PC-9 (cell line): ENCODE measurements at regions not wholly inside any gene's neighbourhood (a gene's known extent, or its start where the extent isn't known, plus 50 kb on each side); places are given as distances from the start of the nearest gene placed in this dataset.

Experiments used
- EZH2 ChIP-seq: fragments of 200-600 bp; sonication (generic); IDR thresholded peaks from 2 replicates; pipeline ENCODE4 v1.8.0; 2017; ENCODE audit warnings: antibody characterized with exemption, low read depth
- TF ChIP-seq, protein P1 (sequence below): fragments of 200-600 bp; sonication (generic); conservative IDR thresholded peaks from 2 replicates; pipeline ENCODE4 v1.6.1; 2017; ENCODE audit warnings: mixed run types, antibody characterized with exemption, mild to moderate bottlenecking, moderate library complexity

DNA sequence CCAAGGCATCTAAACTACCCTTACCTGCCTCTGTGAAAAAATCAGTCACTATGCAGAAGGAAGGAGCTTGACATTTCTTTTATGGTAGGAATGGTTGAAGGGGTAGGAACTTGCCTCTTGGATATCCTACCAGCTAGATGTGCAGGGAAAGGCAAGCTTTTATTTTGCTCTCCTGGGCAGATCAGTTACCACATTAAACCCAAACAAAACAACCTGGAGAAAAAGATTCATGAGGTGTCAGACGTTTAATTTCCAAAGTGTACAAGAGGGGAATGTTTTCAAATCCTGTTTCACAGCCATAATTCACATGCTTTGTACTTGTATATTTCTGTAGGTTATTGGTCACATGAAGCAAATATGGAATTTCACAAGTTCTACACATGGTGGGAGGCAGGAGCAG is 67.0 kb upstream of the IFNG-AS1 start:
- TF ChIP-seq, protein P1, sequence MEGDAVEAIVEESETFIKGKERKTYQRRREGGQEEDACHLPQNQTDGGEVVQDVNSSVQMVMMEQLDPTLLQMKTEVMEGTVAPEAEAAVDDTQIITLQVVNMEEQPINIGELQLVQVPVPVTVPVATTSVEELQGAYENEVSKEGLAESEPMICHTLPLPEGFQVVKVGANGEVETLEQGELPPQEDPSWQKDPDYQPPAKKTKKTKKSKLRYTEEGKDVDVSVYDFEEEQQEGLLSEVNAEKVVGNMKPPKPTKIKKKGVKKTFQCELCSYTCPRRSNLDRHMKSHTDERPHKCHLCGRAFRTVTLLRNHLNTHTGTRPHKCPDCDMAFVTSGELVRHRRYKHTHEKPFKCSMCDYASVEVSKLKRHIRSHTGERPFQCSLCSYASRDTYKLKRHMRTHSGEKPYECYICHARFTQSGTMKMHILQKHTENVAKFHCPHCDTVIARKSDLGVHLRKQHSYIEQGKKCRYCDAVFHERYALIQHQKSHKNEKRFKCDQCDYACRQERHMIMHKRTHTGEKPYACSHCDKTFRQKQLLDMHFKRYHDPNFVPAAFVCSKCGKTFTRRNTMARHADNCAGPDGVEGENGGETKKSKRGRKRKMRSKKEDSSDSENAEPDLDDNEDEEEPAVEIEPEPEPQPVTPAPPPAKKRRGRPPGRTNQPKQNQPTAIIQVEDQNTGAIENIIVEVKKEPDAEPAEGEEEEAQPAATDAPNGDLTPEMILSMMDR: no peak
- TF ChIP-seq EZH2: no peak
